ENCODE measurements at regions not wholly inside any gene's neighbourhood (a gene's known extent, or its start where the extent isn't known, plus 50 kb on each side); places are given as distances from the start of the nearest gene placed in this dataset.

GRCh38 chr9:79152306-79152705, 419.5 kb upstream of the TLE4 start:
- DNase-seq (ENCODE audit: low read depth), result no peak

- no peak for DNase-seq (ENCODE audit: low read depth)
Measured at GRCh38 chr9:79154806-79155205, 417.0 kb upstream of the TLE4 start.

GRCh38 chr9:79155308-79155707, 416.5 kb upstream of the TLE4 start:
- no peak for DNase-seq (ENCODE audit: low read depth)

DNA sequence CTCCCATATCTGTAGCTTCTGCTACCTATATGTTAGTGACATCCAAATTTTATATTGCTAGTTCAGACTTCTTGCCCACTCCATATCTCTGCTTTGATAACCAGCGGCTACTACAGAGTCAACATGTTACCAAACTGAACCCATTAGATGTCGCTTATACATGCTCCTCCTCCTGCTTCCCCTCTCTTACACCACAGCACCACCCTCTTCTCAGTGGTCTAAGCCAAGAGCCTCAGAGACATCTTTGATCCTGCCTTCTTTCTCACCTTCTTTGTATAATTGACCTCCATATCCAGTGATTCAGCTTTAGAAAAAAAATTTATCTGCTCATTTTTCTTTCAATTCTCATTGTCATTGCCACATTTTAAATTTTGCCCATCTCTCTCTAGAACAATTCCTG, 408.2 kb upstream of the TLE4 start:
- DNase-seq (ENCODE audit: low read depth), result no peak

- DNase-seq (ENCODE audit: low read depth), result no peak
Measured at GRCh38 chr9:79164406-79164805, 407.4 kb upstream of the TLE4 start.

DNA sequence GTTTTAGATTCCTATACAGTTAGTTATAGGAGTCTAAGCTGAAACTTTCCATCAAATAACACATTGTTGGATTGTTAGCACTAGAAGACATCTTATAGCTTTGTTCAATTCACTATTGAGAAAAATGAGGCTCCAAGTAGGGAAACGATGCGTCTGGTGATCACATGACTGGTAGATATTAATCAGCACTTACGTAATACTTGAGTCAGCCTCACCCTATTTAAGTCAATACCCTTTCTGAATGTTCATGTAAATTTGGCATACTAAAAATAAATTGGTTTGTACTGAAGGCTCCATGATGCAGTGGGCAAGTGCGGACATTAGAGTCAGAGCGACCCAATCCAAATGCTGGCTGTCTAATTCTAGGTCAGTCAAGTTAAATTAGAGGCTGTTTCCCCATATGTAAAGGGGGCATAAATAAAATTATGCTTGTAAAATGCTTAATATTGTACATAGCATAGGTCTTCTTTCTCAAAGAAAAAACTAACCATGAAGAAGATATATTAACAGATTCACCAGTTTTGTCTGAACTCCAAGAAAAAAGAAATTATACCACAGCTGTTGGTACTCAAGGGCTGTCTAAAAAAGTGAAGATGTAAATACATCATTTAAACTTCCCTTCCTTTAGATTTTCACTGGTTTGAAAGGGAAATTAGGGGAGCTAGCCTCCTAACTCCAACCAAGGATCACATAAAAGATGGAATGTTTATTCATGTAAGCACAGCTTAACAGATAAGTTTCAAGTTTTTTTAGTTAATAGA, 406.6 kb upstream of the TLE4 start:
- DNase-seq (ENCODE audit: low read depth), result no peak

GRCh38 chr9:79166005-79166404, 405.8 kb upstream of the TLE4 start:
- no peak for DNase-seq (ENCODE audit: low read depth)

DNA sequence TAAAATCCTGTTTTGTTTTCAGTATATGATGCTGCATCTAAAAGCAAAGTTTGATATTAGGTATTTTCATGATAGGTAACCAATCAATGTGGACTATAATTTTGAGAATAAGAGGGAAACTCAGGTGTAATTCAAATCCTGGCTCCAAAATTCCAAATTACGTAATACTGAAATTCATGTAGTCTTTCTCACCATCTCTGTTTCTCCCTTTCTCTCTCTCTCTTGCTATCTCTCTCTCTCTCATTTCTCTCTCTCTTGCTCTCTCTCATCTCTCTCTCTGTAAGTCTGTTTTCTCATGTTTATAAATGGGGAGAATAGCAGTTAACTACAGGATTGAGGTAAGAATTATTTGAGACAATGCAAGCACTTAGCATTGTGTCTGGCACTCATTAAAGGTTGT, 401.1 kb upstream of the TLE4 start:
- no peak for DNase-seq (ENCODE audit: low read depth)

DNA sequence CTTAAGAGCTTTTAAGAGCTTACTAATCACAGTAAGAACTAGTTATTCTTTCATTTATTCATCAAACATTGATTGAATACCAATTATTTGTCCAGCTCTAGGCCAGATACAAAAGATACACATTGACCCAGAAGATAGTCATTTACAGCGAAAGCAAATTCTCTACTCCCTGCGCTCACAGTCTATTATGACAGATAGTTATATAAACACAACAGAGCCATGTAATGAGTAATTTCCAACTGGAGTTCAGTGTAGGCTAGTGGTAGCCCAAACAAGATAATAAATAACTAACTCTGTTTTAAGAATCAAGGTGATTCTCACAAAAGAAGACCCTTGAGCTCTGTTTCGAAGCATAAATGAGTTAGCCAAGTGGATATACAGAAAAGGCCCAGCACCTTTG, 397.8 kb upstream of the TLE4 start:
- DNase-seq (ENCODE audit: low read depth), result no peak

- no peak for DNase-seq (ENCODE audit: low read depth)
Measured at GRCh38 chr9:79176014-79176697, 395.6 kb upstream of the TLE4 start.

GRCh38 chr9:79184831-79185230, 386.9 kb upstream of the TLE4 start:
- DNase-seq (ENCODE audit: low read depth), result no peak

- no peak for DNase-seq (ENCODE audit: low read depth)
Measured at GRCh38 chr9:79185866-79186265, 385.9 kb upstream of the TLE4 start.

- no peak for DNase-seq (ENCODE audit: low read depth)
Measured at GRCh38 chr9:79189511-79189924, 382.2 kb upstream of the TLE4 start.

- DNase-seq (ENCODE audit: low read depth), result no peak
Measured at GRCh38 chr9:79193001-79193400, 378.8 kb upstream of the TLE4 start.

DNA sequence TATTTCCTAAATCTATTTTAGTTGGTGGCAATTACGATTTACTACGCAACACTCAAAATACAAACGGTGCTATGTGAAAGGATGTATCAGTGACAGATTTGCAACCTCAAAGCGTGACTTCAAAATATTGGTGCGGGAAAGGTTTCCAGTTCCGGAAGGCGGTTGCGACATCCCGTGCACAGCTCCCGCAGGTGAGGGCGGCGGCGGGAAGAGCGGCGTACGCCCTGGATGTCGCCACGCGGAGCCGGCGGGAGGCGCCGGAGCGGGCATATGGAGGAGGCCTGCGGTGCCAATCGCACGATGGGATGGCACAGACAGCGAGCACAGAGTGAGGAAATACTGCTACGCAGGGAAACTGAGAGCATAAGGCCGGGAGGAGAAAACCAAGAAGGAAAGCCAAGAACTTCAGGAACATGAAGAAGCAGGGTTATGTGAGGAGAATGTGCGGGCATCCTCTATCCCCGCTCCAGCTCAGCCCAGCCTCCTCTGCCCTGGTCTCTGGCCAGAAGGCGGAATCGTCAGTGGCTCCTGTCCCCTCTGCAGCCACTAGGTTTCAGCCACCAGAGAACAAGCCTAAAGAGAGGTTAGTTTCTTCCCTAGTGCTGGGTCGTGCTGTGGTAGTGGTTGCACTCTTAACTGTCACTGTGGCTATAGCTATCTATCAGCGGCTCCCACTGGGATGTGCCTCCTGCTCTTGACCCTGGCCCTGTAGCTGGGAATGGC, 378.1 kb upstream of the TLE4 start:
- DNase-seq (ENCODE audit: low read depth), result no peak

DNA sequence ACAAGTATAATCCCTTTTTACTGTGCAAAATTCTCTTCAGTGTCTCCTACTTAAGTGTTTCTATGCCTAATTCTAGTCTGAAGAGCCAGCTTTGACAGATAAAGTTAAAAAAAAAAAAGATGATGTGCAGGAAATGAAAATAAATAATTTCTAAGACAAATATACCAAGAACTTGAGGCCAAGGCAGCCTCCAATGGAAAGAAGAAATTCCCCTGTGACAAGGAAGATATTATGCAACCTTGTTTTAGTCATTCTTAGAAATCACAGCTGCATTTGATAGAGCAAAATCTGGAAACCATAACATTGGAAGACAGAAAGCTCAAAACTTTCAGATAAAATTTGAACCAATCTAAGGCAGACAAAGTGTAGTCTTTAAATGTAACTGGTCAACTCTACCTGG, 375.9 kb upstream of the TLE4 start:
- no peak for DNase-seq (ENCODE audit: low read depth)

- no peak for DNase-seq (ENCODE audit: low read depth)
Measured at GRCh38 chr9:79196606-79197005, 375.2 kb upstream of the TLE4 start.

- no peak for DNase-seq (ENCODE audit: low read depth)
Measured at GRCh38 chr9:79200336-79200735, 371.4 kb upstream of the TLE4 start.

- DNase-seq (ENCODE audit: low read depth), result no peak
Measured at GRCh38 chr9:79201636-79202035, 370.1 kb upstream of the TLE4 start.

DNA sequence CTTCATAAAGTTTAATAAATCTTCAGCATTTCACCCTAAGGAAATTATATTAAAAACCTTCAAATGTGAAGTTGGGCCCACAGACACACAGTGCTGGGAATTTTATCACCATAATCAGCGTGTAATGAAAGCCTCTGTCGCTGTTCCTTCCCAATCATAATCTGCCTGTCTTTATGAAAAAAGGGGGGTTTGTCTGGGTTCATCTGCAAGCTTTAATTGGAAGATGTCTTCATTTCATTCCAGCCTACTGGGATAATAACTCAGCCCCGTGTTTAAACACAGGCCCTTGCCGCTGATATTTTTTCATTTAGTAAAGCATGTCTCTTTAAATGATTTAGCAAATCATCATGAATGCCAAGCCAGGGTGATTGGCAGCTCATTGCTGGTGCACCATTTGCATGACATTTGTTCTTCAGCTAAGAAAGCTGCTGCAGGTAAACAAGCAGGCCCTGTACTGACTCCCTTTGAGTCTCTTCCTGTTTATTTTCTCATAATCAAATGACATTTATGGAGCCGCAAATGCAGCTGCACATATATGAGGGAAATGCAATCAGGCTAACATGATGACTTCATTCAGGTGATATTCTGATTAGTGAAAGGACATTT, 362.9 kb upstream of the TLE4 start:
- DNase-seq (ENCODE audit: low read depth), result no peak

- DNase-seq (ENCODE audit: low read depth), result no peak
Measured at GRCh38 chr9:79210541-79211243, 361.1 kb upstream of the TLE4 start.

Data from activated T-cell treated with anti-CD3 and anti-CD28 coated beads for 1 hour (primary cell).